ENCODE measurements at regions not wholly inside any gene's neighbourhood (a gene's known extent, or its start where the extent isn't known, plus 50 kb on each side); places are given as distances from the start of the nearest gene placed in this dataset.

DNA sequence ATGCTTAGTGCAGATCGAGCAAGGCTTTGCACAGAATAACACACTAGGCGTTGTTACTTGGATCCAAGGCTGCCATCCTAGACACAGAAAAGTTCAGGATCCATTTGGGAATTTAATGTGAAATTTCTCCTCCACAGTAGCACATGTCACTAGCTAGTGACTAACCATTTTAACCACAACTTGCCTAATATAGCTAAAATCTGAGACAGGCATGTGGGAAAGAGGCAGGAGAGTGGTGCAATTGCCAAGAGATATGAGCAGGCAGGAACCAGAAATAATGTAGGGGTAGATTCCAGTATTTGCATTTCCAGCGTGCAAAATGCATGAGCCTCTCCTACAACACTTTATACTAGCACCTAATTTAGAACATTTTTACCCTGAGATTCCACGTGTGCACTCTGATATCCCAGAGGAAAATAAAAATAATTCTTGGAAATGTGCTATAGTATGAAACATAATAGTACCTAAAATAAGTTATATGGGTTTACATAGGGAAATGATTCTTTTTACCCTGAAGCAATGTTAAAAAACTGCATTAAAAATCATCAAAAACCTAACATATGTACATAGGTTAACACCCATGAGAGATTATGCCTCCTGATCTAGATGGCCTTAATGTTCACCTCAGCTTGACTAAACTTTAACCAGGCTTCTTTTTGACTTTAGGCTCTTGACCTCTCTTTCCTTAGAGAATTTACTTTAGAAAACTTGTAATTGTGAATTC, 1230.6 kb upstream of the NUDT12 start:
- TF ChIP-seq CTCF (IDR thresholded peaks at IDR 0.05) (no peak), POLR2AphosphoS5 (IDR thresholded peaks at IDR 0.05) (no peak)

All from stomach (tissue), 4 donors.